ENCODE measurements at regions not wholly inside any gene's neighbourhood (a gene's known extent, or its start where the extent isn't known, plus 50 kb on each side); places are given as distances from the start of the nearest gene placed in this dataset.

DNA sequence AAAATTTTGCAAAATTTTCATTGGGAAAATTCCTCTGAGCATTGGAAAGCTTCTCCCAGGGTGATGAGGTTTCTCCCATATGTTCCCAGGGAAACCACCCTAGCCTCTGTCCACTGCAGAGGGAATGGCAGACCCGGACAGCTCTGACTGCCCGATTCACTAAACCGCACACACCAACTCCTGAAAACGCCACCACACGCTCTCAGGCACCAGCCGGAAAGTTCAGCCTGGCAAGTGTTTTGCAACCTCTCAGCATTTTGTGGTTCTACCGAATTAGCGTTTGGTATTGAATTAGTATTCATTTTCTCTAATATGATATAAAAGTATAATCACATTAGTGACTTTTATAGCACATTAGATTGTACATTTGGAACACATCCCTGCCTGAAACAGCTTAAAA lies 213.4 kb downstream of the PHETA1 start:
- H3K4me1 ChIP-seq, result no peaks in the 10 kb centered on the region
- Mint-ChIP-seq H3K27me3 (ENCODE audit: insufficient read depth, unreplicated experiment) (peaks cover 19% of the 10 kb centered on the region), H3K36me3 (ENCODE audit: insufficient read depth, unreplicated experiment) (no peaks in the 10 kb centered on the region), H3K4me1 (ENCODE audit: low read depth, unreplicated experiment) (peaks cover 4% of the 10 kb centered on the region), H3K4me3 (ENCODE audit: unreplicated experiment) (no peak overlapping the region), H3K9me3 (ENCODE audit: unreplicated experiment) (peaks cover 12% of the 10 kb centered on the region), H3K27ac (ENCODE audit: unreplicated experiment) (no peak overlapping the region)
- TF ChIP-seq, protein P1, sequence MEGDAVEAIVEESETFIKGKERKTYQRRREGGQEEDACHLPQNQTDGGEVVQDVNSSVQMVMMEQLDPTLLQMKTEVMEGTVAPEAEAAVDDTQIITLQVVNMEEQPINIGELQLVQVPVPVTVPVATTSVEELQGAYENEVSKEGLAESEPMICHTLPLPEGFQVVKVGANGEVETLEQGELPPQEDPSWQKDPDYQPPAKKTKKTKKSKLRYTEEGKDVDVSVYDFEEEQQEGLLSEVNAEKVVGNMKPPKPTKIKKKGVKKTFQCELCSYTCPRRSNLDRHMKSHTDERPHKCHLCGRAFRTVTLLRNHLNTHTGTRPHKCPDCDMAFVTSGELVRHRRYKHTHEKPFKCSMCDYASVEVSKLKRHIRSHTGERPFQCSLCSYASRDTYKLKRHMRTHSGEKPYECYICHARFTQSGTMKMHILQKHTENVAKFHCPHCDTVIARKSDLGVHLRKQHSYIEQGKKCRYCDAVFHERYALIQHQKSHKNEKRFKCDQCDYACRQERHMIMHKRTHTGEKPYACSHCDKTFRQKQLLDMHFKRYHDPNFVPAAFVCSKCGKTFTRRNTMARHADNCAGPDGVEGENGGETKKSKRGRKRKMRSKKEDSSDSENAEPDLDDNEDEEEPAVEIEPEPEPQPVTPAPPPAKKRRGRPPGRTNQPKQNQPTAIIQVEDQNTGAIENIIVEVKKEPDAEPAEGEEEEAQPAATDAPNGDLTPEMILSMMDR (IDR thresholded peaks at IDR 0.05; ENCODE audit: insufficient read depth in 1 of 2, low read depth in 1 of 2, low read length in 1 of 2, severe bottlenecking in 1 of 2, unreplicated experiment in 1 of 2), result no peak
- intact Hi-C loops (cut with micrococcal nuclease; ENCODE audit: unreplicated experiment), result no loop called here
- BruUV-seq (replicated peaks), result no TSS peak
- no peak for DNase-seq
- no peaks in the 10 kb centered on the region for H3K9me3 ChIP-seq
- no peaks in the 10 kb centered on the region for H3K27me3 ChIP-seq (replicated peaks; ENCODE audit: control insufficient read depth, insufficient read depth, low read length)
- H3K36me3 ChIP-seq (ENCODE audit: control insufficient read depth, insufficient read depth, low read length), result no peaks in the 10 kb centered on the region
- ChIA-PET CTCF (no interaction called here), POLR2A (no interaction called here)
- H3K4me3 ChIP-seq (ENCODE audit: low read depth, low read length), result no peak overlapping the region

DNA sequence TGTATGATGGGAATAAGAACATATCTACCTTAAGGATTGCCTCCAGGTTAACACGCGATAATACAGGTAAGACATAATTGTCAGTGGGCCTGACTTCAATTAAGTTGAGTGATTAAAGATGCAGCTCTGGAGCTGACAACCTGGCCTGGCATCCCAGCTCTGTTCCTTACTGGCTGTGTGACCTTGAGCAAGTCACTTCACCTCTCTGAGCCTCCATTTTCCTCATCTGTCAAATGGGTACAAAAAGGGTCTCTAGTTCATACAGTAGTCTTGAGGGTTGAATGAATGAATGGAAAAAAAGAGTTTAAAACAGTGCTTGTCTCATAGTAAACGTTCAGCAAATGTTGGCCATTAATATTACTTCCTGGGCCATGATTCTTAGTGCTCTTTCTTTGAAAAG lies 213.9 kb downstream of the PHETA1 start:
- no peak overlapping the region for H3K4me3 ChIP-seq (ENCODE audit: low read depth, low read length)
- H3K9me3 ChIP-seq, result no peaks in the 10 kb centered on the region
- H3K27me3 ChIP-seq (replicated peaks; ENCODE audit: control insufficient read depth, insufficient read depth, low read length), result no peaks in the 10 kb centered on the region
- Mint-ChIP-seq H3K27me3 (ENCODE audit: insufficient read depth, unreplicated experiment) (peaks cover 17% of the 10 kb centered on the region), H3K4me1 (ENCODE audit: low read depth, unreplicated experiment) (peaks cover 4% of the 10 kb centered on the region), H3K4me3 (ENCODE audit: unreplicated experiment) (no peak overlapping the region), H3K36me3 (ENCODE audit: insufficient read depth, unreplicated experiment) (no peaks in the 10 kb centered on the region), H3K27ac (ENCODE audit: unreplicated experiment) (no peak overlapping the region), H3K9me3 (ENCODE audit: unreplicated experiment) (peaks cover 12% of the 10 kb centered on the region)
- ChIA-PET POLR2A (no interaction called here), CTCF (no interaction called here)
- TF ChIP-seq, protein P1 (IDR thresholded peaks at IDR 0.05; ENCODE audit: insufficient read depth in 1 of 2, low read depth in 1 of 2, low read length in 1 of 2, severe bottlenecking in 1 of 2, unreplicated experiment in 1 of 2), result no peak
- no TSS peak for BruUV-seq (replicated peaks)
- H3K4me1 ChIP-seq, result no peaks in the 10 kb centered on the region
- no peak for DNase-seq
- no peaks in the 10 kb centered on the region for H3K36me3 ChIP-seq (ENCODE audit: control insufficient read depth, insufficient read depth, low read length)
- intact Hi-C loops (cut with micrococcal nuclease; ENCODE audit: unreplicated experiment), result no loop called here

DNA sequence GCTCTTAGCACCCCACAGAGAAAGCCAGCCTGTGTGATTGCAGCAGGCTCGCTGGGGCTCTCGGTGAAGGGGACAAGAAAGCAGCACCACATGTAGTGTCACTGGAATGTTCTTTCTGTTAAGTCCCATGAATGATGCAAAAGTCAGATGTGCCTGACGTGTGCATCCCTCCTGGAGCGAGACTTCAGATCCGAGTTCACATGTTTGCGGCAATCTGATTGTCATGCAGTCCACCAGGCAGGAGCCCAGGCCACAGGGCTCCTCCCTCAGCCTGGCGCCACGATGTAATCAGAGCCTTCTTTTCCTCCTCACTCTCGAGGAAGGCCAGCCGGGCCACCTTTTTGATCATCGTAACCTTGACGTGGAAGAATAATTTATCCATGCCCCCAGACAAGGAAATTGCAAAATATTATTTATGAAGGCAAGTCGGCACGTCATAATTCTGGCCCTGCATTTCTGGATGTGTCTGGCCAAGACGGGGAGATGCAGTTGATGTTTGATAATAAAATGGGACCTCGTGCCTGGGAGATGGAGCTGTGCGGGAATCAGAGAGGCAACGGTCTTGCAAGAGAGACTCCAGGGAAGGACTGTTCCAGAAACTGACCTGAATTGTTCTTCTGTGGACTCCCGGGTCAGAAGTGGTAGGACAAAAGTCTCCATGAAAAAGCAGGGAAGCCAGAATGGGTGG lies 214.6 kb downstream of the PHETA1 start:
- H3K36me3 Mint-ChIP-seq (ENCODE audit: insufficient read depth, unreplicated experiment), result no peaks in the 10 kb centered on the region
- no peaks in the 10 kb centered on the region for H3K4me1 ChIP-seq
- POLR2A ChIA-PET, result no interaction called here

More for the DNA sequence above, 214.6 kb downstream of the PHETA1 start:
- H3K36me3 ChIP-seq (ENCODE audit: control insufficient read depth, insufficient read depth, low read length), result no peaks in the 10 kb centered on the region
- H3K4me3 Mint-ChIP-seq (ENCODE audit: unreplicated experiment), result no peak overlapping the region
- CTCF ChIA-PET, result no interaction called here
- peaks cover 4% of the 10 kb centered on the region for H3K4me1 Mint-ChIP-seq (ENCODE audit: low read depth, unreplicated experiment)
- peaks cover 16% of the 10 kb centered on the region for H3K27me3 Mint-ChIP-seq (ENCODE audit: insufficient read depth, unreplicated experiment)
- no peak overlapping the region for H3K27ac Mint-ChIP-seq (ENCODE audit: unreplicated experiment)
- no peak overlapping the region for H3K4me3 ChIP-seq (ENCODE audit: low read depth, low read length)
- peaks cover 12% of the 10 kb centered on the region for H3K9me3 Mint-ChIP-seq (ENCODE audit: unreplicated experiment)
- BruUV-seq (replicated peaks), result no TSS peak
- no peaks in the 10 kb centered on the region for H3K27me3 ChIP-seq (replicated peaks; ENCODE audit: control insufficient read depth, insufficient read depth, low read length)
- intact Hi-C loops (cut with micrococcal nuclease; ENCODE audit: unreplicated experiment), result no loop called here
- no peak for DNase-seq
- no peaks in the 10 kb centered on the region for H3K9me3 ChIP-seq
- TF ChIP-seq, protein P1 (IDR thresholded peaks at IDR 0.05; ENCODE audit: insufficient read depth in 1 of 2, low read depth in 1 of 2, low read length in 1 of 2, severe bottlenecking in 1 of 2, unreplicated experiment in 1 of 2), result no peak

All from Caco-2 (cell line).